ENCODE measurements at regions not wholly inside any gene's neighbourhood (a gene's known extent, or its start where the extent isn't known, plus 50 kb on each side); places are given as distances from the start of the nearest gene placed in this dataset.
"Not testable (repeated sequence)": the region's sequence is repeated elsewhere in the genome, so short reads cannot be mapped to it uniquely, and the experiment has no call there.

GRCh38 chr2:16363581-16363980 is 302.1 kb downstream of the CYRIA start:
- no peak for DNase-seq

- no peak for DNase-seq
Measured at GRCh38 chr2:16362611-16363010, 303.0 kb downstream of the CYRIA start.

GRCh38 chr2:16361261-16361995 is 304.2 kb downstream of the CYRIA start:
- DNase-seq = no peak

GRCh38 chr2:16359961-16360360 is 305.7 kb downstream of the CYRIA start:
- no peak for DNase-seq

GRCh38 chr2:16357188-16357587 is 308.4 kb downstream of the CYRIA start:
- DNase-seq = no peak

GRCh38 chr2:16351541-16351940 is 314.1 kb downstream of the CYRIA start:
- DNase-seq = no peak

GRCh38 chr2:16351137-16351536 is 314.5 kb downstream of the CYRIA start:
- DNase-seq = no peak

- DNase-seq = no peak
Measured at GRCh38 chr2:16350211-16350610, 315.4 kb downstream of the CYRIA start.

GRCh38 chr2:16349811-16350210 is 315.8 kb downstream of the CYRIA start:
- no peak for DNase-seq

- DNase-seq = no peak
Measured at GRCh38 chr2:16348821-16349515, 316.7 kb downstream of the CYRIA start.

- DNase-seq = no peak
Measured at GRCh38 chr2:16346671-16347070, 319.0 kb downstream of the CYRIA start.

GRCh38 chr2:16345231-16345630 is 320.4 kb downstream of the CYRIA start:
- DNase-seq = not testable (repeated sequence)

- DNase-seq = no peak
Measured at GRCh38 chr2:16339206-16339605, 326.4 kb downstream of the CYRIA start.

- DNase-seq = no peak
Measured at GRCh38 chr2:16338026-16338425, 327.6 kb downstream of the CYRIA start.

- no peak for DNase-seq
Measured at GRCh38 chr2:16336916-16337315, 328.7 kb downstream of the CYRIA start.

- DNase-seq = no peak
Measured at GRCh38 chr2:16336491-16336890, 329.1 kb downstream of the CYRIA start.

GRCh38 chr2:16335947-16336346 is 329.7 kb downstream of the CYRIA start:
- DNase-seq = no peak

GRCh38 chr2:16335604-16335930 is 330.1 kb downstream of the CYRIA start:
- no peak for DNase-seq

GRCh38 chr2:16334886-16335603 is 330.6 kb downstream of the CYRIA start:
- no peak for DNase-seq

- DNase-seq = no peak
Measured at GRCh38 chr2:16334366-16334765, 331.3 kb downstream of the CYRIA start.

GRCh38 chr2:16333681-16334080 is 332.0 kb downstream of the CYRIA start:
- no peak for DNase-seq

GRCh38 chr2:16332681-16333557 is 332.7 kb downstream of the CYRIA start:
- no peak for DNase-seq
